Large intestine (tissue), 3 donors: ENCODE measurements at regions not wholly inside any gene's neighbourhood (a gene's known extent, or its start where the extent isn't known, plus 50 kb on each side); places are given as distances from the start of the nearest gene placed in this dataset.
"Not testable (repeated sequence)": the region's sequence is repeated elsewhere in the genome, so short reads cannot be mapped to it uniquely, and the experiment has no call there.

Experiments used
- DNase-seq, 2 donors: peaks; one replicate each; pipeline versions ENCODE4 v3.0.0 to v3.0.0-alpha.2; 2013
- H3K27ac ChIP-seq: one replicate; pipeline ENCODE4 v1.5.1; 2013; ENCODE audit warnings: low read length
- H3K27me3 ChIP-seq: 2 replicates; pipeline ENCODE4 v1.6.1; 2013; ENCODE audit warnings: low read length; ENCODE audit not compliant: control insufficient read depth, insufficient read depth
- H3K36me3 ChIP-seq: 2 replicates; pipeline ENCODE4 v1.6.1; 2013; ENCODE audit warnings: low read length; ENCODE audit not compliant: control insufficient read depth, insufficient read depth
- H3K4me1 ChIP-seq: one replicate; pipeline ENCODE4 v1.6.1; 2013; ENCODE audit warnings: low read length; ENCODE audit not compliant: control insufficient read depth, insufficient read depth
- H3K4me3 ChIP-seq: one replicate; pipeline ENCODE4 v1.5.1; 2013; ENCODE audit warnings: low read length
- H3K9me3 ChIP-seq: one replicate; pipeline ENCODE4 v1.6.1; 2013; ENCODE audit warnings: mild to moderate bottlenecking, low read depth, low read length, moderate library complexity; ENCODE audit not compliant: control insufficient read depth
- WGBS: methylation state at CpG from one replicate; pipeline ENCODE4 v1.1.5; 2013; ENCODE audit warnings: low lambda C conversion rate; ENCODE audit not compliant: insufficient coverage; 5-methylcytosine and 5-hydroxymethylcytosine counted together

GRCh38 chr2:153308466-153308865 is 170.1 kb downstream of the RPRM start:
- no peaks in the 10 kb centered on the region for H3K36me3 ChIP-seq

GRCh38 chr2:153307223-153307622 is 171.3 kb downstream of the RPRM start:
- H3K4me1 ChIP-seq: no peaks in the 10 kb centered on the region
- H3K27me3 ChIP-seq: no peaks in the 10 kb centered on the region
- H3K36me3 ChIP-seq: no peaks in the 10 kb centered on the region
- no peak overlapping the region for H3K4me3 ChIP-seq
- no peak for DNase-seq
- H3K27ac ChIP-seq: no peak overlapping the region
- WGBS: 50% methylated on average over 2 of the region's 3 CpGs
- H3K9me3 ChIP-seq: no peaks in the 10 kb centered on the region

More at GRCh38 chr2:153308466-153308865, 170.1 kb downstream of the RPRM start:
- no peak for DNase-seq
- H3K27me3 ChIP-seq: no peaks in the 10 kb centered on the region
- H3K4me3 ChIP-seq: no peak overlapping the region
- H3K27ac ChIP-seq: no peak overlapping the region
- H3K9me3 ChIP-seq: no peaks in the 10 kb centered on the region
- WGBS: 100% methylated on average over 2 of the region's 2 CpGs
- no peaks in the 10 kb centered on the region for H3K4me1 ChIP-seq

GRCh38 chr2:153299809-153300208 is 178.8 kb downstream of the RPRM start:
- Histone ChIP-seq H3K36me3 (no peaks in the 10 kb centered on the region), H3K4me1 (no peaks in the 10 kb centered on the region), H3K27ac (no peak overlapping the region), H3K4me3 (no peak overlapping the region), H3K27me3 (no peaks in the 10 kb centered on the region), H3K9me3 (no peaks in the 10 kb centered on the region)
- WGBS: no CpG with 5 or more reads among the region's 4 CpGs
- no peak for DNase-seq

- H3K27me3 ChIP-seq: no peaks in the 10 kb centered on the region
- H3K36me3 ChIP-seq: no peaks in the 10 kb centered on the region
- H3K9me3 ChIP-seq: no peaks in the 10 kb centered on the region
- no peak overlapping the region for H3K27ac ChIP-seq
- 73% methylated on average over 2 of the region's 3 CpGs for WGBS
- H3K4me3 ChIP-seq: no peak overlapping the region
- DNase-seq: no peak
- no peaks in the 10 kb centered on the region for H3K4me1 ChIP-seq
These were observed 179.3 kb downstream of the RPRM start for GRCh38 chr2:153299217-153299616.

GRCh38 chr2:153294199-153294786 is 184.3 kb downstream of the RPRM start:
- no peak for DNase-seq
- 0% methylated on average over 1 of the region's 2 CpGs for WGBS
- no peaks in the 10 kb centered on the region for H3K9me3 ChIP-seq

GRCh38 chr2:153291718-153292117 is 186.8 kb downstream of the RPRM start:
- H3K9me3 ChIP-seq: peaks cover 4% of the 10 kb centered on the region
- no peak overlapping the region for H3K27ac ChIP-seq
- WGBS: 100% methylated on average over 1 of the region's 5 CpGs
- no peak for DNase-seq
- no peaks in the 10 kb centered on the region for H3K36me3 ChIP-seq
- no peaks in the 10 kb centered on the region for H3K4me1 ChIP-seq
- no peak overlapping the region for H3K4me3 ChIP-seq
- H3K27me3 ChIP-seq: no peaks in the 10 kb centered on the region

More at GRCh38 chr2:153294199-153294786, 184.3 kb downstream of the RPRM start:
- Histone ChIP-seq H3K27me3 (no peaks in the 10 kb centered on the region), H3K36me3 (no peaks in the 10 kb centered on the region), H3K4me1 (no peaks in the 10 kb centered on the region), H3K4me3 (no peak overlapping the region), H3K27ac (no peak overlapping the region)

GRCh38 chr2:153287109-153287801 is 191.3 kb downstream of the RPRM start:
- no peak for DNase-seq
- Histone ChIP-seq H3K4me1 (no peaks in the 10 kb centered on the region), H3K27me3 (no peaks in the 10 kb centered on the region), H3K27ac (no peak overlapping the region), H3K36me3 (no peaks in the 10 kb centered on the region), H3K4me3 (no peak overlapping the region), H3K9me3 (peaks cover 7% of the 10 kb centered on the region)
- 17% methylated on average over 1 of the region's 24 CpGs for WGBS

GRCh38 chr2:153268941-153269461 is 209.6 kb downstream of the RPRM start:
- Histone ChIP-seq H3K4me1 (no peaks in the 10 kb centered on the region), H3K4me3 (no peak overlapping the region), H3K27me3 (no peaks in the 10 kb centered on the region), H3K9me3 (peaks cover 3% of the 10 kb centered on the region), H3K36me3 (no peaks in the 10 kb centered on the region), H3K27ac (no peak overlapping the region)
- no peak for DNase-seq

- H3K27ac ChIP-seq, H3K9me3 ChIP-seq, H3K36me3 ChIP-seq, H3K4me1 ChIP-seq, DNase-seq, H3K4me3 ChIP-seq, H3K27me3 ChIP-seq: not testable (repeated sequence)
- no CpG with 5 or more reads among the region's 18 CpGs for whole genome bisulfite sequencing
These were observed 221.7 kb downstream of the RPRM start for GRCh38 chr2:153256876-153257275.

GRCh38 chr2:153246636-153247035 is 231.9 kb downstream of the RPRM start:
- H3K27me3 ChIP-seq, H3K27ac ChIP-seq, H3K4me3 ChIP-seq, H3K9me3 ChIP-seq, H3K4me1 ChIP-seq, H3K36me3 ChIP-seq, DNase-seq: not testable (repeated sequence)
- no CpG with 5 or more reads among the region's 1 CpG for WGBS

- Histone ChIP-seq H3K36me3 (no peaks in the 10 kb centered on the region), H3K27me3 (no peaks in the 10 kb centered on the region), H3K4me3 (no peak overlapping the region), H3K27ac (no peak overlapping the region), H3K9me3 (no peaks in the 10 kb centered on the region), H3K4me1 (no peaks in the 10 kb centered on the region)
- DNase-seq: no peak
- no CpG with 5 or more reads among the region's 1 CpG for WGBS
These were observed 243.0 kb downstream of the RPRM start for GRCh38 chr2:153235516-153235915.
